ENCODE measurements at regions not wholly inside any gene's neighbourhood (a gene's known extent, or its start where the extent isn't known, plus 50 kb on each side); places are given as distances from the start of the nearest gene placed in this dataset.
"Not testable (repeated sequence)": the region's sequence is repeated elsewhere in the genome, so short reads cannot be mapped to it uniquely, and the experiment has no call there.

- DNase-seq (ENCODE audit: low read depth in 2 of 2) = no peak
Observed at GRCh38 chr2:156005999-156006712, 326.4 kb downstream of the NR4A2 start.

DNA sequence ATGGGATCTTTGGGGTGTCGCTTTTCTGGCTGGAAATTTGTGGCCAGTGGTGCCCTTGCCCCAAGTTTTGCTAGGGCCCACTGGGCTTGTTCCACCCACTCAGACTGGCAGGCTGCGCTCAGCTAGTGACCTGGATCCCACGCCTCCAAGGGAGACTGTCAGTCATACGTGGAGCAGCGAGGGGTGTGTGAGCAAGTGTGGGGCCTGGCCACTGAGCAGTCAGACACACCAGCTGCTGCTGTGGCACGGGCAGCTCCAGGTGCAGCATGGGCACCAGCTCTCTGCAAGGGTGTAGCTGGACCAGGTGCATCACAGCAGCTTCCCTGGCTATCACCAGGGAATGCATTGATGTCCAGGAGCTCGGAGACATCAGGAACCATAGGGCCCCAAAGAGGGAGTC is 327.0 kb downstream of the NR4A2 start:
- DNase-seq (ENCODE audit: low read depth in 2 of 2) = no peak

DNA sequence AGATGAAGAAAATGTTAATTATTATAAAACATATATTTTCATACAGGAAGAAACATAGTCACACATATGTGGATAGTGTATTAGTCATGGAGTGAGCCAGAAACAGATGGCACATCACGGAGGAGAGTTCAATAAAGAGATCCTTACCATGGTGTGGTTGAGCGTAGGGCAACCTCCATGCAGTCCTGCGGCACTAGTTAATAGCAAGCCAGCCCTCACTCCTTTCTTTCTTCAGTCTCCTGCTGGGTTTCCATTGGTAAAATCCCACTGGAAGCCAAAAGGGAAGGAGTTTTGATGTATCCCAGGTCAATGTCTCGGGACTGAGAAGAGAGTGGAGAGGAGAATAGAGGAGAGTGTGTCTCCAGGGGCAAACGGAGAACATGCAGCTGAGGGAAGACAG is 328.1 kb downstream of the NR4A2 start:
- no peak for DNase-seq (ENCODE audit: low read depth in 2 of 2)

- DNase-seq (ENCODE audit: low read depth in 2 of 2) = no peak
Observed at GRCh38 chr2:156003780-156004179, 328.7 kb downstream of the NR4A2 start.

DNA sequence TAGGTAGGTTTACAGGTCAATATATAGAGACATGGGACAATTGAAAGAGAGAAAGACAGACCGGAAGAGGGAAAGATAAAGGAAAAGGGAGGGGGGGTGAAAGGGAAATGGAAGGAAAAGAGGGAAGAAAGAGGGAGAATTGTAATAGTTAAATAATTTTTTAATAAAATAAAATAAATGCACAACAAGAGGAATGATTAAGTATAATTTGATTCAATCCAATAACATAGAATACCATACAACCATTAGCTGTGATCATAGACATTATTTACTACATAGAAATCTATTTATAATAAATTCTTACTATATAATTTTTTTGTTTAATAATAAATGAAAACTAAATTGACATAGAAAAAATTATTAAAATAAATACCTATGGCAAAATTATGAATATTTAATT is 330.7 kb downstream of the NR4A2 start:
- DNase-seq (ENCODE audit: low read depth in 2 of 2) = no peak

- DNase-seq (ENCODE audit: low read depth in 2 of 2) = no peak
Observed at GRCh38 chr2:155997538-155997937, 335.0 kb downstream of the NR4A2 start.

DNA sequence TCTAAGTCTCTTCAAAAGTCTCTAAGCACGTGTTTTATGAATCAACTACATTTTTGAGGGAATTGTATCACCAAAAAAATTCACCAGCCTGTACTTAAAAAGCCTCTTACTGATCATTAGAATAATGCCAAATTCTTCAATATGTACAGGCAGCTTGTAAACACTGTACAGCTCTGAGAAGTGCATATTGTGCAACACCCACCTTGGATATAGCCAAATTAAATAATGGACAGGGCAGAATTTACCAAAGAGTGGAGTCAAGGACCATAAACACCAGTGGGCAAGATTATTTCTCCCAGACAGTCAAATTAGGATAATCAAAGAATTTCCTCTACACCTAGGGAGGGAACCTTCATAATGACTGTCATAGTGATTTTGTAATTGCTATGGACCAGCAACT is 338.2 kb downstream of the NR4A2 start:
- no peak for DNase-seq (ENCODE audit: low read depth in 2 of 2)

- no peak for DNase-seq (ENCODE audit: low read depth in 2 of 2)
Observed at GRCh38 chr2:155983845-155984244, 348.7 kb downstream of the NR4A2 start.

DNA sequence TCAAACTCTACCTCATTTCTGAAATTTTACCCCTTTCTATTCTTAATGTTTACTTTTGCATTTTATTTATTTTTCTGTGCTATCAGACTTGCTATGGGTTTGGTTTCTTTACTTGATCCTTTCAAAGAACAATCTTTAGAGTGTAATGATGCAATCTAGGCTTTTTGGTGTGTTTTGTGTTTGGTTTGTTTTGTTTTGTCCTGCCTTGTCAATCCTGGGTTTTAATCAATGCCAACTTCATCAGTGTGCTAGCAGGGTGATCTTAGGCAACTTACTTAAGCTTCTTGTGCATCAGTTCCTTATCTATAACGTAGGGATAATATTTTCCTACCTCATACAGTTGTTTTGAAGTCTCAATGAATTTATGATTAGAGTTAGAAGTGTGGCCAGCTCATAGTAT is 350.4 kb downstream of the NR4A2 start:
- DNase-seq (ENCODE audit: low read depth in 2 of 2) = no peak

GRCh38 chr2:155980941-155981560 is 351.5 kb downstream of the NR4A2 start:
- DNase-seq (ENCODE audit: low read depth in 2 of 2) = no peak

DNA sequence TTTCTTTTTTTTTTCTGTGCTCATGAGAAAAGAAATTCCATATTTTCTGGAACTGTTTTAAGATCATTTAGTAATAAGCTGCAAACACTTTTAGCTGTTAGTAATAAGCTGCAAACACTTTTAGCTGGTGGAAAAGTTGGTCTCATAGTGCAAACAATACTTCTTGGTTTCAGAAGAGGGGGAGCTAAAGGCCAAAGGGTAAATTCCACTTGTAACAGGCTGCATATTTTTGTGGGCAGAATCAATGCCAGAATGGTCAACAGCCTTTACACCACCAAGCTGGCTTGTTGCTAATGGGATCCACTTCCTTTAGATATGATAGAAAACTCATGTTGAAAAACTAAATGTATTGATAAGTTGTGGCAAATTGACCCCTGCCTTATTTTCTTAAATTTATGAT is 356.8 kb downstream of the NR4A2 start:
- no peak for DNase-seq (ENCODE audit: low read depth in 2 of 2)

GRCh38 chr2:155972916-155973315 is 359.6 kb downstream of the NR4A2 start:
- no peak for DNase-seq (ENCODE audit: low read depth in 2 of 2)

DNA sequence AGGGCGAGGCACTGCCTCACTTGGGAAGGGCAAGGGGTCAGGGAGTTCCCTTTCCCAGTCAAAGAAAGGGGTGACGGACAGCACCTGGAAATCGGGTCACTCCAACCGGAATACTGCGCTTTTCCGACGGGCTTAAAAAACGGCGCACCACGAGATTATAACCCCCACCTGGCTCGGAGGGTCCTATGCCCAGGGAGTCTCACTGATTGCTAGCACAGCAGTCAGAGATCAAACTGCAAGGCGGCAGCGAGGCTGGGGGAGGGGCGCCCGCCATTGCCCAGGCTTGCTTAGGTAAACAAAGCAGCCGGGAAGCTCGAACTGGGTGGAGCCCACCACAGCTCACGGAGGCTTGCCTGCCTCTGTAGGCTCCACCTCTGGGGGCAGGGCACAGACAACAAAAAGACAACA is 366.5 kb downstream of the NR4A2 start:
- DNase-seq (ENCODE audit: low read depth in 2 of 2) = not testable (repeated sequence)

DNA sequence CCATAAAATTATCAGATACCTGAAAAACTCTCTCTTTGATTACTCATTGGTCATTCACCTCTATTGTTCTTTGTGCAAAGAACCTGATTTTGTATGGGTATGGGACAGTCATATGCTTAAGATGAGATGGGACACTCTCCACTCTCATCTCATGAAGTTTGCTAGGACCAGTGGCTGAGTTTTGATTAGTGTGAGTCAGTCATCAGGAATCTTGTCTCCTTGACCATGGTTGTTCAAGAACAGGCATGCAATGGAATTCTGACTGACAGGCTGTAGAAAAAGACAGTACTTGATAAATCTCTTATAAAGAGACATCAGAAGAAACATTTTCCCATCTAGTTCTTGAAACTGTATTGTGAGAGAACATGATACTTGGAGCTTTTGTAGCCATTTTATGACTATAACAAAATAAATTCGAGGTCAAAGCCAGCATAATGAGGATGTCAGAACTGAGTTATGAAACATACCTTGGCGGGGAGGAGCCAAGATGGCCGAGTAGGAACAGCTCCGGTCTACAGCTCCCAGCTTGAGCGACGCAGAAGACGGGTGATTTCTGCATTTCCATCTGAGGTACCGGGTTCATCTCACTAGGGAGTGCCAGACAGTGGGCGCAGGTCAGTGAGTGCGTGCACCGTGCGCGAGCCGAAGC is 367.0 kb downstream of the NR4A2 start:
- DNase-seq (ENCODE audit: low read depth in 2 of 2) = no peak

- no peak for DNase-seq (ENCODE audit: low read depth in 2 of 2)
Observed at GRCh38 chr2:155961641-155962040, 370.9 kb downstream of the NR4A2 start.

DNA sequence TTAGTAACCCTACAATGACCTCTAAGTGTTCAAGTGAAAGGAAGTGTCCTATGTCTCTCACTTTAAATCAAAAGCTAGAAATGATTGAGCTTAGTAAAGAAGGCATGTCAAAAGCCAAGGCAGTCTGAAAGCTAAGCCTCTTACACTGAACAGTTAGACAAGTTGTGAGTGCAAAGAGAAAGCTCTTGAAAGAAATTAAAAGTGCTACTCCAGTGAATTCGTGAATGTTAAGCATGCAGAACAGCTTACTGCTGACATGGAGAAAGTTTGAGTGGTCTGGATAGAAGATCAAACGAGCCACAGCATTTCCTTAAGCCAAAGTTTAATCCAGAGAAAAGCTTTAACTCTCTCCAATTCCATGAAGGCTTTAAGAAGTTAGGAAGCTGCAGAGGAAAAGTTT is 373.7 kb downstream of the NR4A2 start:
- no peak for DNase-seq (ENCODE audit: low read depth in 2 of 2)

- no peak for DNase-seq (ENCODE audit: low read depth in 2 of 2)
Observed at GRCh38 chr2:155947069-155947468, 385.5 kb downstream of the NR4A2 start.

DNA sequence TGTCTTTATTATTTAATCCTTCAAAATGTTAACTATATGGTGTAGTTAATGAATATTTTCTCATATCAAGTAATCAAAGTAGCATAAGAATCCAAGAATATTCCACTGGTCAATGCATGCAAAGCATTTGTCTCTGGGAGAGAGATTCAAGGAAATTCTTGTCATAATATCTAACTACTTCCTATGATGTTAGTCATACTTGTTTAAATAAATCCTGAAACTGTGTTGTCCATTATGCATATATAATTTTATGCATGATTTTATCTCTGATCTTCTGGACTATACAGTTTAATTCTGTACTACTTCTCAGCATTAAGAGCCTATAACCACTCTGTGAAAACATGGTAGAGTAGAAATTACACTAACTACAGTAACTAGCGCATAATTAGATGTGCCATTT is 388.3 kb downstream of the NR4A2 start:
- DNase-seq (ENCODE audit: low read depth in 2 of 2) = no peak

DNA sequence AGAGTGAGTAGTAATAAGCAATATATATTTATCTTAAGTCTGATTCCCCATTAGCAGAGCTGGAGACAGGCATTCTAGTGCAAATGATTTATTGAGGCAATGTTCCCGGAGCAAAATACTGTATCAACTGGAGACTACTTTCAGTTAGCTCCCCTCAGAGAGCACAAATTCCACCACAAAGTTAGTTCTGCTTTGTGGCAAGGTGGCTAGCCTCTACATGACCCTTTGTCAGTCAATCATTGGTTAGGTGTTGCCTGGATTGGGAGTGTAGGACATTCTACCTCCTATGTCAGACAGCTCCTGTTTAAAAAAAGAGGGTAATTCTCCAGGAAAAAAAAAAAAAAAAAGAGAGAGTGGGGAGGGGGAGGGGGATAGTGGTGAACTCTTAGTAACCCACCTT is 402.2 kb downstream of the NR4A2 start:
- DNase-seq (ENCODE audit: low read depth in 2 of 2) = no peak

- no peak for DNase-seq (ENCODE audit: low read depth in 2 of 2)
Observed at GRCh38 chr2:155917380-155917779, 415.1 kb downstream of the NR4A2 start.

DNA sequence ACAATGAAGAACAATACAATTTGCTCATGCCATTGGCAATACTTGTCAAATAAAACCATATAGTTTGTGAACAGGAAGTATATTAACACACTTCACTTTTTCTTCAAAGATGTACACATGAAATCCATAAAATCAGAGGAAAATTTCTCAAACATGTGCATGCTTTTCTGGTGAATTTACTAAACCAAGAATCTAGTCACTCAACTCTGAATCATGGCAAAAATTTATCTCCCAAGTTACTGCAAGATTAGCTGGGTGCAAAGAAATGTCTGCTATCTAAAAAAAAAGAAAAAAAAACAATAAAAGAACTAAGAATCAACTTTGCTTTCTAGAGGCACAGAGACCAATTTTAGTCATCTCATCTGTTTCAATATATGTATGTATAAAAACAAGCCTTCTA is 419.2 kb downstream of the NR4A2 start:
- DNase-seq (ENCODE audit: low read depth in 2 of 2) = no peak

DNA sequence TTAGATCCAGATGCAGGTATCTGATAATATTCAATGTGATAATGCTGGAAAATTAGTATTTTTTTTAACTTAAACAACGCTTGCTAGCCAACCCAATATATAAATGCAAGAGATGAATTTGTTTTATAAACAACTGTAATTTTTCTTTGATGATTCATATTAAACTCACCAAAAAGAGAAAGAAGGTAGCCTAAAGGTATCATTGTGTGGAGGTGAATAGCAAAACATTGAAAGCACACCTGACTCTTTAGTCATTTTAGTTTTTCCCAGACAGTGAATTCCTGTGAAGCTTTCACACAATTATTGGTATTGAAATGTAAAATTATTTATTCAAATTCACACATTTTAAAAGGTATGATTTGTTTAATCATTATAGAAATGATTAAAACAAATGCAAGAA is 424.0 kb downstream of the NR4A2 start:
- no peak for DNase-seq (ENCODE audit: low read depth in 2 of 2)

DNA sequence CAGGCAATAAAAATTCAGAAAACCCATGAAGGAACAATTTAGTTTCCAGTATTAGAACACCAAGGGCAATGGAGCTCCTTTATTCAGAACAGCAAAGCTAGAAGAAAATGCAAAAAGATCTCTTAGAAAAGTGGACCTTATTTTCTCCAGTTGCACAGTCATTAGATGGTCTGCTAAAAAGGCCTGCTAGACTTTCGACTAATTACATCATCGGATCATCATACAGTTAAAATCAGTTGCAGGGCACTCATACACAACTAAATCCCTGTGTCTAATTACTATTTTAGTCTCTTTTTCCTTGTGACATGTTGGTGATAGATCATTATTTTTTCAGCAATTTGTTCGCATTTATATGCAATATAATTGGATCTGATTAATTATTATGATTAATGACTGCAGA is 425.3 kb downstream of the NR4A2 start:
- no peak for DNase-seq (ENCODE audit: low read depth in 2 of 2)

Data from lung microvascular endothelial cell (primary cell).